NT2/D1 (cell line): ENCODE measurements at regions not wholly inside any gene's neighbourhood (a gene's known extent, or its start where the extent isn't known, plus 50 kb on each side); places are given as distances from the start of the nearest gene placed in this dataset.

Experiments used
- DNase-seq: peaks from one replicate; pipeline ENCODE4 v3.0.0-alpha.2; 2011; ENCODE audit warnings: low read depth, low spot score
- H3K27me3 ChIP-seq: 2 replicates; pipeline ENCODE4 v1.6.0; 2011; ENCODE audit warnings: mild to moderate bottlenecking; ENCODE audit not compliant: insufficient read length, insufficient read depth
- H3K36me3 ChIP-seq: 2 replicates; pipeline ENCODE4 v1.6.1; 2011; ENCODE audit warnings: mild to moderate bottlenecking, low read length, mixed read lengths; ENCODE audit not compliant: insufficient read depth, insufficient read length
- H3K4me1 ChIP-seq: 2 replicates; pipeline ENCODE4 v1.5.1; 2011; ENCODE audit not compliant: insufficient read depth, insufficient read length
- H3K4me3 ChIP-seq: 2 replicates; pipeline ENCODE4 v1.5.1; 2011; ENCODE audit warnings: low read depth; ENCODE audit not compliant: insufficient read length
- H3K9ac ChIP-seq: 2 replicates; pipeline ENCODE4 v1.6.0; 2011; ENCODE audit warnings: low read depth; ENCODE audit not compliant: insufficient read length
- H3K9me3 ChIP-seq: 2 replicates; pipeline ENCODE4 v1.5.1; 2011; ENCODE audit warnings: mild to moderate bottlenecking, low read length; ENCODE audit not compliant: insufficient read depth
- SUZ12 ChIP-seq: IDR thresholded peaks from 2 replicates; pipeline ENCODE4 v1.6.1; 2011; ENCODE audit not compliant: insufficient read length, insufficient read depth; ENCODE audit errors: extremely low read depth
- YY1 ChIP-seq: IDR thresholded peaks from 2 replicates; pipeline ENCODE4 v1.6.1; 2011; ENCODE audit not compliant: insufficient read length, insufficient read depth
- ZNF274 ChIP-seq: IDR thresholded peaks from 2 replicates; pipeline ENCODE4 v1.6.1; 2011; ENCODE audit warnings: mild to moderate bottlenecking, low read depth, low read length

DNA sequence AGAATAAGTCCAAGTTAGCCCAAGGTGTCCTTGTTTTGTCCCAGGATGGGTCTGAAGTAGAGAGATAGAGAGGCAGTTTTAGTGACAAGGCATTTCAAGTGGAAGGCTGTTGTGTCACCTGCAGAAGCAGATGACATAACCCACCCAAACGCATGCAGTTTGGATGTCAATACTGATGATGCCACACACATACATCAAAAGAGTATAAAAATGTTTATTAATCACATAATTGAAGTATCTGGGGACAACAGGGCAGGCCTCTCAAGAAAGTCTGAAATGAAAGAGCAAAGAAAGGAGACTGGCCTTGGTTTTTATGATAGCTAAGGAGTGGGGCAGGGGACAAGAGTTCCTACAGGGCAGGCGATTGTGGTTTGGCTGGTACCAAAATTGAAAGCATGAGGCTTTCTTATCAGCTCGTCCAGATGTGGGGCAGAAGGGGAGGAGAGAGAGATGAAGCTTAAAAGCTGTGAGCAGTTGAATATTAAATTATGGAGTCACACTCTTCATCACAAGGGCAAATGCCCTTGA lies 78.4 kb upstream of the TSPAN8 start:
- TF ChIP-seq YY1 (no peak), SUZ12 (no peak), ZNF274 (no peak)
- Histone ChIP-seq H3K4me3 (no peak overlapping the region), H3K9ac (no peak overlapping the region), H3K27me3 (no peaks in the 10 kb centered on the region), H3K9me3 (0 out of 2 replicates have a peak, but pooled peaks cover 3% of the 10 kb centered on the region), H3K36me3 (no peaks in the 10 kb centered on the region), H3K4me1 (no peaks in the 10 kb centered on the region)
- DNase-seq = no peak

DNA sequence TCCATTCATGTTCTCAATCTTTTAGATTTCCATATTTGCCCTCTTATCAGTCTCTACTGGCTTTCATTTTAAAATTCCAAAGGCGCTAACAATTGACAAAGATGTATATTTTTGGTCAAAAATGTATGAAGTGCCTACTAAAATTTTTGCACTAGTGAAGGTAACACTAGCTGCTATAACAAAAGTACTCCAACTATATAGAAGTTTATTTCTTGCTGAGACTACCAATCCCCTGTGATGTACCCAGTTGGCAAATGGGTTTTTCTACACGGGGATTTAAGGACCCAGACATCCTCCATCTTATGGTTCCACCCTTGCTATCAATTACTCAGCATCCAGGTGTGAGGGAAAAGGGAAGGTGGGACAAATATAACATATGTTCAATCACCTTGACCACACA lies 75.3 kb upstream of the TSPAN8 start:
- Histone ChIP-seq H3K36me3 (no peaks in the 10 kb centered on the region), H3K9me3 (no peaks in the 10 kb centered on the region), H3K4me3 (no peak overlapping the region), H3K9ac (no peak overlapping the region), H3K27me3 (no peaks in the 10 kb centered on the region), H3K4me1 (no peaks in the 10 kb centered on the region)
- no peak for DNase-seq
- no peak for TF ChIP-seq YY1
- TF ChIP-seq ZNF274 = no peak
- no peak for TF ChIP-seq SUZ12

DNA sequence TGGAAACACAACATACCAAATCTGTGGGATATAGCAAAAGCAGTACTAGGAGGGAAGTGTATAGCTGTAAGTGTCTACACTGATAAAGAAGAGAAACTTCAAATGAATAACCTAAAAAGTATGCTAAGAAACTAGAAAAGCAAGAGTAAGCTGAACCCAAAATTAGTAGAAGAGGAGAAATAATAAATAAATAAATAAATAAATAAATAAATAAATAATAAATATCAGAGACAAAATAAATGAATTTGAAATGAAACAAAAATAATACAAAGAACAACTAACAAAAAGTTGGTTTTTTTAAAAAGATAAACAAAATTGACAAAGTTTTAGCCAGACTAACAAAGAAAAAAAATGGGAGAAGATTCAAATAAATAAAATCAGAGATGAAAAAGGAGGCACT lies 72.7 kb upstream of the TSPAN8 start:
- no peaks in the 10 kb centered on the region for H3K27me3 ChIP-seq
- TF ChIP-seq ZNF274 = no peak
- TF ChIP-seq YY1 = no peak
- no peak for TF ChIP-seq SUZ12

DNA sequence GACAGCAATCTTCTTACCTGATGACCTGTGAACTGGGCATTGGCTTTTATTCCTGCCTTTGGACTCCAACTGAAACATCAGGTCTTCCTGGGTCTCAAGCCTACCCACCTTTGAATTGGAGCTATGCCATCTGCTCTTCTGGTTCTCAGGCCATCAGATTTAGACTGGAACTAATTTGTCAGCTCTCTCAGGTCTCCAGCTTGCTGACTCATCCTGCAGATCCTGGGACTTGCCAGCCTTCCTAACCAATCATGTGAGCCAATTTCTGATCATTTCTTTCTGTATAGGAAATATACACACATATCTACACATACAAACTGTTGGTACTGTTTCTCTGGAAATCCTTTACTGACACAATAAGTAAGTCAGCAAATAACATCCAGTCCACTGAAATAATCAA lies 65.3 kb upstream of the TSPAN8 start:
- no peak for DNase-seq
- no peaks in the 10 kb centered on the region for H3K4me1 ChIP-seq
- no peaks in the 10 kb centered on the region for H3K9me3 ChIP-seq
- no peak for TF ChIP-seq SUZ12
- TF ChIP-seq YY1 = no peak
- no peak for TF ChIP-seq ZNF274
- H3K9ac ChIP-seq = no peak overlapping the region
- no peaks in the 10 kb centered on the region for H3K27me3 ChIP-seq
- no peaks in the 10 kb centered on the region for H3K36me3 ChIP-seq
- H3K4me3 ChIP-seq = no peak overlapping the region

More for the DNA sequence above, 72.7 kb upstream of the TSPAN8 start:
- Histone ChIP-seq H3K4me1 (no peaks in the 10 kb centered on the region), H3K9ac (no peak overlapping the region), H3K4me3 (no peak overlapping the region), H3K36me3 (no peaks in the 10 kb centered on the region), H3K9me3 (no peaks in the 10 kb centered on the region)
- DNase-seq = no peak

DNA sequence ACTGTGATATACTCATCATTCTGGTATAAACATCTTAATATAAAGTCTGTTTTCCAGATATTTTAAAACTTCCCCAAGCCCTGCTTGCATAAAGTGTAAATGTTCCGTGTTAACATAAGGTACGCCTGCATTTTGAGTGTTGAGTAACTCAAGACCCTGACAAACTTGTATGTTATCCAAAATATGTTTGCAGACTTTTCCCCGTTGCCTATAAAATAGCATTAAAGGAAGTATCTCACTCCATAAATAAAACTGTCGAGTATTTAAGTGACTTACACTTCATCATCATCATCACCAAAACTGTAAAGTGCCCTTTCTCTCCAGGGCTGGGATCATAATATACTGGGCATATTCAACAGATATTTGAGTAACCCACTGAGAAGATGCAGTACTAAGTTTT lies 64.6 kb upstream of the TSPAN8 start:
- H3K9me3 ChIP-seq = no peaks in the 10 kb centered on the region
- no peak for TF ChIP-seq SUZ12
- TF ChIP-seq YY1 = no peak
- no peak for TF ChIP-seq ZNF274
- no peaks in the 10 kb centered on the region for H3K27me3 ChIP-seq
- no peak for DNase-seq
- no peak overlapping the region for H3K4me3 ChIP-seq
- no peaks in the 10 kb centered on the region for H3K36me3 ChIP-seq
- no peaks in the 10 kb centered on the region for H3K4me1 ChIP-seq
- no peak overlapping the region for H3K9ac ChIP-seq

DNA sequence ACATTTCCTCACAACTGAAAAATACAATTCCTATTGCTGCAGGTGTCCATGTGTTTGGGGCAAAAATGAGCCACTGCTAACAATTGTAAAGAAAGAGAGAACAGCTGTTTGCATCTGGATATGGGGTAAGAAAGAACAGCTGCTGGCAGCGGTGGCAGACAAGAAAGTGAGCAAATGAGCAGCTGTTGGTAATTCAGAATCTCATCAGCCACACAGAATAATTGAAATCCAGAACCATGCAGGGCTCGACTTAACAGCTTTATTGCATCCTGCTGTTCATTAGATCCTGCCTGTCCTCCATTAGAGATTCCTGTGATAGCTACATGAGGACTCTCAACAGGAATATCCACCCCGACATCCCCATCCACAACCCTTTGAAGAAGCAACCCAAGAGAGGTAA lies 62.5 kb upstream of the TSPAN8 start:
- no peak for DNase-seq
- no peak overlapping the region for H3K4me3 ChIP-seq
- TF ChIP-seq YY1 (no peak), SUZ12 (no peak), ZNF274 (no peak)

DNA sequence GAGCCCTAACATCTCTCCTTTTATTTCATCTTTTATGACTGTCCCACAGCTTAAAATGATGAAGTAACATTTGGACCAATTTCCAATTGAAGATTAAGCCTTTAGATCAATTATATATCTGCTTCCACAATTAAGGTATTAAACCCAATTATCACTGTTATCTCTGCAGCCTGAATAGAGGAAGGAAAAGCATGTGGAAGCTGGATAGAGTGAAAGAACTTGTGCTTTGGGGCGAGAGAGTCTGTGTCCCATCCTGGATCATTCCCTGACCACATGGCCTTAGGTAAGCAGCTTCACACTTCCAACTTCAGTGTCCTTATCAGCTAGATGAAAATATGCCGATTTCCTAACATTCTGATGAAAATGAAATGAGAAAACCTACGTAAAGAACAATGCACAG lies 61.4 kb upstream of the TSPAN8 start:
- no peak for TF ChIP-seq YY1
- TF ChIP-seq SUZ12 = no peak
- no peak for TF ChIP-seq ZNF274
- DNase-seq = no peak
- no peak overlapping the region for H3K4me3 ChIP-seq
- no peaks in the 10 kb centered on the region; the same call in 1 of the 2 replicates for H3K9me3 ChIP-seq
- H3K36me3 ChIP-seq = no peaks in the 10 kb centered on the region
- no peaks in the 10 kb centered on the region for H3K27me3 ChIP-seq
- no peaks in the 10 kb centered on the region for H3K4me1 ChIP-seq
- no peak overlapping the region for H3K9ac ChIP-seq

More for the DNA sequence above, 62.5 kb upstream of the TSPAN8 start:
- Histone ChIP-seq H3K27me3 (no peaks in the 10 kb centered on the region), H3K9me3 (no peaks in the 10 kb centered on the region; the same call in 1 of the 2 replicates), H3K9ac (no peak overlapping the region), H3K36me3 (no peaks in the 10 kb centered on the region), H3K4me1 (no peaks in the 10 kb centered on the region)

DNA sequence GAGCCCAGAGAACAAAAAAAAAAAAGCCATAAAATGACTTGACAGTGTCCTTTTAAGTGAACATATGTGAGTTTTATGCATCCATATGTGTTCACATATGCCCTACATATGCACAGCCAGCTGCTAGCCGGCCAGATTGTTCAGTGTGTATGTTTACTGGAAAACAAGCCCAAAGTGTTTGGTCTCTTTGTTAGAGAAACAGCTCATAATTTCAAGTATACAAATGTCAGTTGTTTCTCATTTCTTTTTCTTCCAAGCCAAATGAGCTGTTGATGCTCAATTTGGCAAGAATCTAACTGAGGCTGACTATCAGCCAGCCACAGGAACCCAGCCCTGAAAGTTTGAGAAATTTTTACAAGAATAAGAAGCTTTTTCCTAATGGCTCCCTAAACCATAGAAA lies 60.8 kb upstream of the TSPAN8 start:
- DNase-seq = no peak
- H3K9ac ChIP-seq = no peak overlapping the region
- no peaks in the 10 kb centered on the region for H3K27me3 ChIP-seq
- no peaks in the 10 kb centered on the region for H3K36me3 ChIP-seq
- no peaks in the 10 kb centered on the region for H3K4me1 ChIP-seq
- H3K4me3 ChIP-seq = no peak overlapping the region
- no peaks in the 10 kb centered on the region; the same call in 1 of the 2 replicates for H3K9me3 ChIP-seq
- no peak for TF ChIP-seq YY1
- no peak for TF ChIP-seq ZNF274
- TF ChIP-seq SUZ12 = no peak
